Mesendoderm (in vitro differentiated cells): ENCODE measurements at regions not wholly inside any gene's neighbourhood (a gene's known extent, or its start where the extent isn't known, plus 50 kb on each side); places are given as distances from the start of the nearest gene placed in this dataset.

Experiments
- DNase-seq: peaks from one replicate; pipeline ENCODE4 v3.0.0; 2013
- H2AK5ac ChIP-seq: 2 replicates; pipeline ENCODE4 v1.6.1; 2013; ENCODE audit warnings: low read length, inconsistent platforms
- H2BK120ac ChIP-seq: 2 replicates; pipeline ENCODE4 v1.6.1; 2013; ENCODE audit warnings: low read depth, mild to moderate bottlenecking, low read length, moderate library complexity, mixed read lengths
- H2BK15ac ChIP-seq: replicated peaks from 2 replicates; pipeline ENCODE4 v1.6.1; 2013; ENCODE audit warnings: low read depth, mild to moderate bottlenecking, moderate library complexity
- H2BK5ac ChIP-seq: 2 replicates; pipeline ENCODE4 v1.6.1; 2013; ENCODE audit warnings: low read length, inconsistent platforms
- H3K18ac ChIP-seq: 2 replicates; pipeline ENCODE4 v1.6.1; 2013; ENCODE audit warnings: mild to moderate bottlenecking, low read length, mixed read lengths
- H3K23ac ChIP-seq: one replicate; pipeline ENCODE4 v1.6.1; 2013; ENCODE audit warnings: low read length
- H3K27ac ChIP-seq: 2 replicates; pipeline ENCODE4 v1.5.1; 2013; ENCODE audit warnings: low read depth, mild to moderate bottlenecking, inconsistent platforms, low read length, moderate library complexity
- H3K27me3 ChIP-seq: 2 replicates; pipeline ENCODE4 v1.6.1; 2013; ENCODE audit warnings: low read length, control low read depth, mild to moderate bottlenecking, inconsistent platforms; ENCODE audit not compliant: insufficient read depth, poor library complexity
- H3K36me3 ChIP-seq: 2 replicates; pipeline ENCODE4 v1.6.1; 2013; ENCODE audit warnings: low read length, inconsistent platforms; ENCODE audit not compliant: control insufficient read depth, insufficient read depth
- H3K4ac ChIP-seq: one replicate; pipeline ENCODE4 v1.6.1; 2013; ENCODE audit warnings: low read depth, mild to moderate bottlenecking, low read length, moderate library complexity
- H3K4me1 ChIP-seq: 2 replicates; pipeline ENCODE4 v1.6.1; 2013; ENCODE audit warnings: low read depth, low read length, inconsistent platforms; ENCODE audit not compliant: control insufficient read depth
- H3K4me2 ChIP-seq: 2 replicates; pipeline ENCODE4 v1.6.1; 2013; ENCODE audit warnings: low read length
- H3K4me3 ChIP-seq: 2 replicates; pipeline ENCODE4 v1.5.1; 2013; ENCODE audit warnings: mild to moderate bottlenecking, low read length
- H3K56ac ChIP-seq: one replicate; pipeline ENCODE4 v1.6.1; 2013; ENCODE audit warnings: low read length
- H3K79me1 ChIP-seq: 2 replicates; pipeline ENCODE4 v1.6.1; 2013; ENCODE audit warnings: low read length, inconsistent platforms
- H3K79me2 ChIP-seq: 2 replicates; pipeline ENCODE4 v1.6.1; 2013; ENCODE audit warnings: mild to moderate bottlenecking, low read length; ENCODE audit not compliant: control insufficient read depth, insufficient read depth
- H3K9ac ChIP-seq: 2 replicates; pipeline ENCODE4 v1.6.1; 2013; ENCODE audit warnings: low read length, inconsistent platforms
- H4K5ac ChIP-seq: one replicate; pipeline ENCODE4 v1.6.1; 2013; ENCODE audit warnings: low read length
- H4K8ac ChIP-seq: one replicate; pipeline ENCODE4 v1.6.1; 2013; ENCODE audit warnings: low read depth, mild to moderate bottlenecking, control low read depth, low read length, moderate library complexity
- WGBS: extraction: QIAGEN DNeasy Blood & Tissue Kit; methylation state at CpG from one replicate; pipeline ENCODE4 v1.1.7; 2013; ENCODE audit warnings: low lambda C conversion rate, missing lambda C conversion rate; ENCODE audit not compliant: insufficient coverage; ENCODE audit errors: extremely low coverage; 5-methylcytosine and 5-hydroxymethylcytosine counted together

- no peaks in the 10 kb centered on the region for H3K79me1 ChIP-seq
- no peak overlapping the region for H2BK15ac ChIP-seq
- no peak overlapping the region for H3K56ac ChIP-seq
- H2BK120ac ChIP-seq, result no peak overlapping the region
- WGBS, result no CpG with 5 or more reads among the region's 2 CpGs
- no peak overlapping the region for H2BK5ac ChIP-seq
- no peak overlapping the region for H3K18ac ChIP-seq
- H4K5ac ChIP-seq, result no peak overlapping the region
- no peaks in the 10 kb centered on the region for H3K36me3 ChIP-seq
- H2AK5ac ChIP-seq, result no peak overlapping the region
- H3K4me3 ChIP-seq, result no peak overlapping the region
- H3K79me2 ChIP-seq, result no peaks in the 10 kb centered on the region
- H3K9ac ChIP-seq, result no peak overlapping the region
- DNase-seq, result no peak
- no peaks in the 10 kb centered on the region for H3K4me1 ChIP-seq
- no peaks in the 10 kb centered on the region for H3K27me3 ChIP-seq
- H4K8ac ChIP-seq, result no peak overlapping the region
- H3K4ac ChIP-seq, result no peak overlapping the region
- no peak overlapping the region for H3K4me2 ChIP-seq
- no peak overlapping the region for H3K23ac ChIP-seq
- H3K27ac ChIP-seq, result no peak overlapping the region
These were observed 247.1 kb upstream of the TBX3 start for GRCh38 chr12:114931025-114931424.

- Histone ChIP-seq H3K23ac (no peak overlapping the region), H2BK15ac (no peak overlapping the region), H3K36me3 (no peaks in the 10 kb centered on the region), H3K79me2 (no peaks in the 10 kb centered on the region), H3K4me1 (no peaks in the 10 kb centered on the region), H4K5ac (no peak overlapping the region), H3K9ac (no peak overlapping the region), H3K18ac (no peak overlapping the region), H3K4ac (no peak overlapping the region), H3K4me3 (no peak overlapping the region), H3K27ac (no peak overlapping the region), H4K8ac (no peak overlapping the region), H3K56ac (no peak overlapping the region), H2BK5ac (no peak overlapping the region), H2AK5ac (no peak overlapping the region), H3K79me1 (no peaks in the 10 kb centered on the region), H2BK120ac (no peak overlapping the region), H3K4me2 (no peak overlapping the region), H3K27me3 (no peaks in the 10 kb centered on the region)
- no CpG with 5 or more reads among the region's 6 CpGs for WGBS
- DNase-seq, result no peak
These were observed 242.4 kb upstream of the TBX3 start for GRCh38 chr12:114926341-114926740.

- Histone ChIP-seq H3K23ac (no peak overlapping the region), H3K9ac (no peak overlapping the region), H3K27ac (no peak overlapping the region), H2BK120ac (no peak overlapping the region), H3K4ac (no peak overlapping the region), H2BK15ac (no peak overlapping the region), H3K4me1 (no peaks in the 10 kb centered on the region), H3K4me3 (no peak overlapping the region), H3K79me1 (no peaks in the 10 kb centered on the region), H2BK5ac (no peak overlapping the region), H4K5ac (no peak overlapping the region), H3K36me3 (no peaks in the 10 kb centered on the region), H4K8ac (no peak overlapping the region), H3K79me2 (no peaks in the 10 kb centered on the region), H3K4me2 (no peak overlapping the region), H2AK5ac (no peak overlapping the region), H3K56ac (no peak overlapping the region), H3K27me3 (no peaks in the 10 kb centered on the region), H3K18ac (no peak overlapping the region)
- WGBS, result no CpG with 5 or more reads among the region's 4 CpGs
- no peak for DNase-seq
These were observed 241.0 kb upstream of the TBX3 start for GRCh38 chr12:114924946-114925475.

- Histone ChIP-seq H3K18ac (no peak overlapping the region), H3K27me3 (no peaks in the 10 kb centered on the region), H2AK5ac (no peak overlapping the region), H4K8ac (no peak overlapping the region), H4K5ac (no peak overlapping the region), H3K4ac (no peak overlapping the region), H2BK5ac (no peak overlapping the region), H3K79me2 (no peaks in the 10 kb centered on the region), H2BK15ac (no peak overlapping the region), H3K56ac (no peak overlapping the region), H3K23ac (no peak overlapping the region), H3K4me1 (no peaks in the 10 kb centered on the region), H3K27ac (no peak overlapping the region), H3K79me1 (no peaks in the 10 kb centered on the region), H2BK120ac (no peak overlapping the region), H3K4me2 (no peak overlapping the region), H3K36me3 (no peaks in the 10 kb centered on the region), H3K4me3 (no peak overlapping the region), H3K9ac (no peak overlapping the region)
- WGBS, result no CpG with 5 or more reads among the region's 1 CpG
- DNase-seq, result no peak
These were observed 237.8 kb upstream of the TBX3 start for GRCh38 chr12:114921781-114922180.

GRCh38 chr12:114920771-114921554 lies 237.0 kb upstream of the TBX3 start:
- no CpG with 5 or more reads among the region's 5 CpGs for WGBS
- H3K4me3 ChIP-seq, result no peak overlapping the region
- H3K23ac ChIP-seq, result no peak overlapping the region
- H3K4me2 ChIP-seq, result no peak overlapping the region
- no peaks in the 10 kb centered on the region for H3K36me3 ChIP-seq
- no peak overlapping the region for H4K8ac ChIP-seq
- no peaks in the 10 kb centered on the region for H3K4me1 ChIP-seq
- no peak overlapping the region for H2BK15ac ChIP-seq
- H3K79me2 ChIP-seq, result no peaks in the 10 kb centered on the region
- no peak overlapping the region for H2BK5ac ChIP-seq
- no peak overlapping the region for H4K5ac ChIP-seq
- DNase-seq, result no peak
- no peak overlapping the region for H3K27ac ChIP-seq
- no peak overlapping the region for H3K9ac ChIP-seq
- no peak overlapping the region for H3K4ac ChIP-seq
- H3K18ac ChIP-seq, result no peak overlapping the region
- H2AK5ac ChIP-seq, result no peak overlapping the region
- no peak overlapping the region for H3K56ac ChIP-seq
- no peak overlapping the region for H2BK120ac ChIP-seq
- no peaks in the 10 kb centered on the region for H3K27me3 ChIP-seq
- H3K79me1 ChIP-seq, result no peaks in the 10 kb centered on the region

GRCh38 chr12:114919479-114919878 lies 235.5 kb upstream of the TBX3 start:
- Histone ChIP-seq H3K27me3 (no peaks in the 10 kb centered on the region), H2AK5ac (no peak overlapping the region), H3K56ac (no peak overlapping the region), H3K4ac (no peak overlapping the region), H3K79me2 (no peaks in the 10 kb centered on the region), H3K18ac (no peak overlapping the region), H2BK5ac (no peak overlapping the region), H2BK120ac (no peak overlapping the region), H3K23ac (no peak overlapping the region), H3K4me3 (no peak overlapping the region), H3K27ac (no peak overlapping the region), H4K5ac (no peak overlapping the region), H3K9ac (no peak overlapping the region), H3K4me2 (no peak overlapping the region), H3K4me1 (no peaks in the 10 kb centered on the region), H4K8ac (no peak overlapping the region), H3K79me1 (no peaks in the 10 kb centered on the region), H3K36me3 (no peaks in the 10 kb centered on the region), H2BK15ac (no peak overlapping the region)
- no peak for DNase-seq
- WGBS, result no CpG with 5 or more reads among the region's 8 CpGs
